ENCODE measurements at regions not wholly inside any gene's neighbourhood (a gene's known extent, or its start where the extent isn't known, plus 50 kb on each side); places are given as distances from the start of the nearest gene placed in this dataset.

DNA sequence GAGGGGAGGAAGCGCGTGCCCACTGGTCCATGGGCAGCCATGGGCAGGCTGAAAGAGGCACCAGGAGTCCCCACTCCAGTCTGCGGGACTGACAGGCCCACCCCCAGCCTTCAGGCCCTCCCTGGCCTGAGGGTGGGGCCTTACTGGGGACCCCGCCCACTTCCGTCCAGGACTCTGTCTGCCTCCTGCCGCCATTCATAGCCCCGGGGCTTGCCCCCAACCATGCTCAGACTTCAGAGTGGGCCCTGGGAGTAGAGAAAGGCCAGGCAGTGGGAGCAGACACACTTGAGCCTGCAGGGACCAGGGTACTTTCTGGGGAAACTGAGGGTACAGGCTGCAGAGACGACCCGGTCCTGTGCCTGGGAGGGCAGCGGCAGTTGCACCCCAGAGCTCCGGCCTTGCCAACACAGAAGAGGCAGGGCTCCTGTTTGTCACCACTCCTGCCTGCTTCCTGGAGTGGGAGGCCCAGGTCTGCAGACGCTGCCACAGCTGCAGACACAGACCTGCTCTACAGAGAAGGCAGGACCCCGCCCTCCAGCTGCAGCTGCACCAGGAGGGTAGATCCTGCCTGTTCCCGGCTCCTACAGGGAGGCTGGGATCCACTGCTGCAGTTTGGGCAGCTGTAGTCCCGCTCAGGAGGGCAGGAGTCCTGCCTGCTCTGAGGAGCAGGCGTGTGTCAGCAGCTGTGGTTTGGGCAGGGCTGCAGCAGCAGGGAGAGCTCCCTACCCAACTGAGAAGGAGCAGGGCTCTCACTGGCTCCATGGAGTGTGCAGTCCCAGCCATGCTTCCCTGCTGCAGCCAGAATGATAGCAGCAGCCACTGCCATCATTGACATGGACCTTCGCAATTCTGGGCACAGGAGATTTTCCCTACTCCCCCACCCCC is 387.9 kb upstream of the ANO3 start:
- TF ChIP-seq POLR2AphosphoS5 (IDR thresholded peaks at IDR 0.05; ENCODE audit: low read depth): no peak
- TF ChIP-seq, protein P1, sequence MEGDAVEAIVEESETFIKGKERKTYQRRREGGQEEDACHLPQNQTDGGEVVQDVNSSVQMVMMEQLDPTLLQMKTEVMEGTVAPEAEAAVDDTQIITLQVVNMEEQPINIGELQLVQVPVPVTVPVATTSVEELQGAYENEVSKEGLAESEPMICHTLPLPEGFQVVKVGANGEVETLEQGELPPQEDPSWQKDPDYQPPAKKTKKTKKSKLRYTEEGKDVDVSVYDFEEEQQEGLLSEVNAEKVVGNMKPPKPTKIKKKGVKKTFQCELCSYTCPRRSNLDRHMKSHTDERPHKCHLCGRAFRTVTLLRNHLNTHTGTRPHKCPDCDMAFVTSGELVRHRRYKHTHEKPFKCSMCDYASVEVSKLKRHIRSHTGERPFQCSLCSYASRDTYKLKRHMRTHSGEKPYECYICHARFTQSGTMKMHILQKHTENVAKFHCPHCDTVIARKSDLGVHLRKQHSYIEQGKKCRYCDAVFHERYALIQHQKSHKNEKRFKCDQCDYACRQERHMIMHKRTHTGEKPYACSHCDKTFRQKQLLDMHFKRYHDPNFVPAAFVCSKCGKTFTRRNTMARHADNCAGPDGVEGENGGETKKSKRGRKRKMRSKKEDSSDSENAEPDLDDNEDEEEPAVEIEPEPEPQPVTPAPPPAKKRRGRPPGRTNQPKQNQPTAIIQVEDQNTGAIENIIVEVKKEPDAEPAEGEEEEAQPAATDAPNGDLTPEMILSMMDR (IDR thresholded peaks at IDR 0.05; ENCODE audit: insufficient read depth, low read length): no peak
